Testis (tissue), 2 donors: ENCODE measurements at regions not wholly inside any gene's neighbourhood (a gene's known extent, or its start where the extent isn't known, plus 50 kb on each side); places are given as distances from the start of the nearest gene placed in this dataset.

ENCODE experiments used
- DNase-seq: peaks from one replicate; pipeline ENCODE4 v3.0.0-alpha.2; 2019
- H3K27ac ChIP-seq, 2 donors: fragments of 200-600 bp; sonication (generic); one replicate each; pipeline ENCODE4 v1.5.1; 2019
- H3K27me3 ChIP-seq: fragments of 200-600 bp; sonication (generic); one replicate; pipeline ENCODE4 v1.5.1; 2019
- H3K36me3 ChIP-seq: fragments of 200-600 bp; sonication (generic); one replicate; pipeline ENCODE4 v1.5.1; 2017; ENCODE audit warnings: low read depth; ENCODE audit errors: missing control alignments
- H3K4me1 ChIP-seq: fragments of 200-600 bp; sonication (generic); one replicate; pipeline ENCODE4 v1.5.1; 2019
- H3K4me3 ChIP-seq, 2 donors: fragments of 200-600 bp; sonication (generic); one replicate each; pipeline ENCODE4 v1.5.1; 2017 to 2019
- H3K9me3 ChIP-seq: fragments of 200-600 bp; sonication (generic); one replicate; pipeline ENCODE4 v1.5.1; 2017
- POLR2A ChIP-seq: fragments of 450-650 bp; IDR thresholded peaks from one replicate; pipeline ENCODE4 v1.6.1; 2017; ENCODE audit warnings: antibody characterized with exemption, mild to moderate bottlenecking, moderate library complexity
- WGBS, 2 donors: methylation state at CpG; one replicate each; pipeline ENCODE4 v1.1.5; 2018; 5-methylcytosine and 5-hydroxymethylcytosine counted together
- intact Hi-C: fragments of 100-400 bp; cut with DNase I; formaldehyde crosslinking; loops from one replicate; pipeline ENCODE4 v1.15.1; 2023; ENCODE audit warnings: low total_unique reads
- TF ChIP-seq, protein P1 (sequence below), 3 experiments: fragments of 450-650 bp in 2 of 3; fragments of 200-600 bp in 1 of 3; sonication (generic) in 1 of 3; IDR thresholded peaks; one replicate each; pipeline ENCODE4 v1.5.1; 2016 to 2019; ENCODE audit warnings: antibody characterized with exemption in 3 of 3, mild to moderate bottlenecking in 2 of 3, moderate library complexity in 1 of 3

DNA sequence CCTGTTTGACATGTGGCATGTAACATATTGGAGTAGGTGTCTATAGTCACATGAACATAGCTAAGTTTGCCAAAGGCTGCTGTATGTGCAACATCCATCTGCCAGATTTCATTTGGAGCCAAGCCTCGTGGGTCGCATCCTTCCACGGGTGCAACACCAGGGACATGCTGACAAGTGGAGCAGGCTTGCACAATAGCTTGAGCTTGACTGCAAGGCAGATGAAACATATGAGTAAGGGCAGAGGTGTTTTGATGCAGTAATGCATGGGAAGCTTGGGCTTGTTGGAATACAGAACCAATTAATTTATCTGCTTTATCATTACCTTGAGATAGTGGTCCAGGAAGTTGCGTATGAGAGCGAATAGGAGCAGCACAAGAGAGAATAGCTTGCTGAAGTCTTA lies 74.1 kb upstream of the BTN3A2 start:
- Histone ChIP-seq H3K27me3 (no peaks in the 10 kb centered on the region), H3K4me1 (no peaks in the 10 kb centered on the region), H3K9me3 (no peaks in the 10 kb centered on the region), H3K4me3 (no peak overlapping the region), H3K27ac (no peak overlapping the region), H3K36me3 (no peaks in the 10 kb centered on the region)
- DNase-seq = no peak
- TF ChIP-seq, protein P1, sequence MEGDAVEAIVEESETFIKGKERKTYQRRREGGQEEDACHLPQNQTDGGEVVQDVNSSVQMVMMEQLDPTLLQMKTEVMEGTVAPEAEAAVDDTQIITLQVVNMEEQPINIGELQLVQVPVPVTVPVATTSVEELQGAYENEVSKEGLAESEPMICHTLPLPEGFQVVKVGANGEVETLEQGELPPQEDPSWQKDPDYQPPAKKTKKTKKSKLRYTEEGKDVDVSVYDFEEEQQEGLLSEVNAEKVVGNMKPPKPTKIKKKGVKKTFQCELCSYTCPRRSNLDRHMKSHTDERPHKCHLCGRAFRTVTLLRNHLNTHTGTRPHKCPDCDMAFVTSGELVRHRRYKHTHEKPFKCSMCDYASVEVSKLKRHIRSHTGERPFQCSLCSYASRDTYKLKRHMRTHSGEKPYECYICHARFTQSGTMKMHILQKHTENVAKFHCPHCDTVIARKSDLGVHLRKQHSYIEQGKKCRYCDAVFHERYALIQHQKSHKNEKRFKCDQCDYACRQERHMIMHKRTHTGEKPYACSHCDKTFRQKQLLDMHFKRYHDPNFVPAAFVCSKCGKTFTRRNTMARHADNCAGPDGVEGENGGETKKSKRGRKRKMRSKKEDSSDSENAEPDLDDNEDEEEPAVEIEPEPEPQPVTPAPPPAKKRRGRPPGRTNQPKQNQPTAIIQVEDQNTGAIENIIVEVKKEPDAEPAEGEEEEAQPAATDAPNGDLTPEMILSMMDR (IDR thresholded peaks at IDR 0.05) = no peak
- TF ChIP-seq POLR2A = no peak
- intact Hi-C loops = no loop called here
- 77 to 91% methylated on average over 5 of the region's 5 CpGs for WGBS, 2 donors

DNA sequence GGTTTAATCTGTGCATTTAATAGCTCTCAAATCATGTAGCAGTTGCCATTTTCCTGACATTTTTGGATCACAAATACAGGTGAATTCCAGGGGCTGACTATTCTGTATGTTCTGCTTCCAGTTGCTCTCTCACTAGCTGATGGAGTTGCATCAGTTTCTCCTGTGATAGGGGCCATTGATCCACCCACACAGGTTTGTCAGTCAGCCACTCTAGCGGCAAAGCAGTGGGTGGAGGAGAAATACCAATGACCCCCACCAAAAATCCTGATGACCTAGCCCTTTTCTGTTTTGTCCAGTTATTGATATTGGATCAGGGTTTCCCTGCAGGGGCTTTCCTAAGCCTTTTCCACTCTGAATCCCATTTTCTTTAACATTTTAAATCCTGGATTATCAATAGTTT lies 72.3 kb upstream of the BTN3A2 start:
- H3K27me3 ChIP-seq = no peaks in the 10 kb centered on the region
- H3K4me3 ChIP-seq = no peak overlapping the region
- 78 to 79% methylated on average over 1 of the region's 1 CpG for WGBS, 2 donors
- H3K27ac ChIP-seq = no peak overlapping the region
- H3K36me3 ChIP-seq = no peaks in the 10 kb centered on the region
- DNase-seq = no peak
- H3K9me3 ChIP-seq = no peaks in the 10 kb centered on the region
- TF ChIP-seq, protein P1 (IDR thresholded peaks at IDR 0.05) = no peak
- TF ChIP-seq POLR2A = no peak
- no peaks in the 10 kb centered on the region for H3K4me1 ChIP-seq
- intact Hi-C loops = no loop called here

DNA sequence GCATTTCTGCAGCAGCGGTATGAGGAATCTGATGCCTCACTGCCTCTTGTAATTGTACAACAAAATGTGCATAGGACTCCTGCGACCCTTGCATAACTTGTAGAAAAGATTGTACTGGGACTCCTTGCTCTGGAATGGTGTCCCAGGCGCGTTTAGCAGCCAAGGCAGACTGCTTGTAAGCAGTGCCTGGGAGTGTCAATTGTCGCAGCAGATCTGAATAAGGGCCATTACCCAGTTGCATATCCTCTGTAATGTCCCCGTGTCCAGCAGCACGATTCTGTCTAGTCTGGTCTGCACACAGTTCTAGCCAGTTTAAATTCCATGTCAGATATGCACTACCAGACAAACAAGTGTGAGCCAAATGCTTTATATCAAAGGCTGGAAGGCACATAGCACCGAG lies 70.7 kb upstream of the BTN3A2 start:
- intact Hi-C loops = no loop called here
- 88 to 89% methylated on average over 8 of the region's 8 CpGs for WGBS, 2 donors
- no peak for DNase-seq
- Histone ChIP-seq H3K36me3 (no peaks in the 10 kb centered on the region), H3K27me3 (no peaks in the 10 kb centered on the region), H3K4me1 (no peaks in the 10 kb centered on the region), H3K9me3 (no peaks in the 10 kb centered on the region), H3K4me3 (no peak overlapping the region), H3K27ac (no peak overlapping the region)
- TF ChIP-seq, protein P1 (IDR thresholded peaks at IDR 0.05) = no peak
- no peak for TF ChIP-seq POLR2A

DNA sequence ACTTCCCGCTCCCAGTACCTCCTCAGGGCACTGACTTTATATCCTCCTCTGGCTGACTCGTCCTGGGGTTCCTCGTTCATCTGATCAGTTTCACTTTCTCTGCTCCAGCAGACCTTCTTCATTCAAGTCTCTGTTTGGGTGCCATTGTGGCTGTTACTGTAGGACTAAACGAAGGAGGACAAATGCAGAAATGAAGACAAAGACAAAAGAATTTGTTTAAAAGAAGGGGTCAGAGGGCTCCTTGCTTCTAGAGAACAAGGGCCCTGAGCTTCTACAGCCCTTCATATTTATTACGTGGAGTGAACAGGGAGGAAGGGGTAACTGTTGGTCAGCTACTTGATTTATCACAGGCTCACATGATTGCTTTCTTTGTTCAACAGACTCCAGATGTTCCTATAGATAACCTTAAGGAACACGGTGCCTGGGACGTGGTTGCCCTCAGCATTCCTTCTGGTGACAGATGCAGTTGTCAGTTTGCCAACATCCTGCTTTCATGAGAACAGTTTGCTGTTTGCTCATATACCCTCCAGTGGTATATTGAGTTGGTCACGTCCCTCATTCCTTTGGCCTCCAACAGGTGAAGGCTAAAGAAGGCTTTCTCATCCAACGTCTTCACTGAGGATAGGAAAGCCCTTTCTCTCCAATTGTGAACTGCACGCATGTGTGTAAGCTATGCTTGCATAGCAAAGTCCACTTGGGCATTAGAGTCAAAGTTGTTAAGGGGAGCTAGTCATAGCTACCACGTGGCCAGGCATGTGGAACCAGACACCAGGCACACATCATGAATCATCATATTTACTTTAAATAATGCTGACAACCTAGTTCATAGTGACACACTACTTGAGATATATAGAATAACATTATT lies 69.1 kb upstream of the BTN3A2 start:
- Histone ChIP-seq H3K27me3 (no peaks in the 10 kb centered on the region), H3K4me1 (no peaks in the 10 kb centered on the region), H3K27ac (no peak overlapping the region), H3K36me3 (no peaks in the 10 kb centered on the region), H3K9me3 (no peaks in the 10 kb centered on the region), H3K4me3 (no peak overlapping the region)
- intact Hi-C loops = no loop called here
- TF ChIP-seq, protein P1 (IDR thresholded peaks at IDR 0.05) = no peak
- TF ChIP-seq POLR2A = no peak
- no peak for DNase-seq
- WGBS, 2 donors = 64 to 71% methylated on average over 11 of the region's 11 CpGs

DNA sequence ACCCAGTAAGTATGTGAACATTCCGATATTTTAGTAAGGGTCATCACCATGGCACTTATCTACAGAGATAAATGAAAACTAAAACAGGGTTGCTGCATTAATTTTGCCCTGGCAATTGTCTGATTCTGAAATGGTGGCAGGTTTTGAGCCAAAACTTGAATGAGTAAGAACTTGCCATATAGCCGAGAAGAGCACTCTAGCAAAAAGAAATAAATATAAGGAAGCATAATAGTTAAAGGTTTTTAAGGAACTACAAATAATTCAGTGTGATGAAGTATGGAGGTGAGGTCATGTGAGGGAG lies 68.5 kb upstream of the BTN3A2 start:
- no peaks in the 10 kb centered on the region for H3K4me1 ChIP-seq
- DNase-seq = no peak
- no peaks in the 10 kb centered on the region for H3K27me3 ChIP-seq
- intact Hi-C loops = no loop called here
- H3K4me3 ChIP-seq = no peak overlapping the region
- H3K36me3 ChIP-seq = no peaks in the 10 kb centered on the region
- 81 to 92% methylated on average over 2 of the region's 2 CpGs for WGBS, 2 donors
- H3K27ac ChIP-seq = no peak overlapping the region
- TF ChIP-seq, protein P1 (IDR thresholded peaks at IDR 0.05) = no peak
- TF ChIP-seq POLR2A = no peak
- H3K9me3 ChIP-seq = no peaks in the 10 kb centered on the region
